ENCODE measurements at regions not wholly inside any gene's neighbourhood (a gene's known extent, or its start where the extent isn't known, plus 50 kb on each side); places are given as distances from the start of the nearest gene placed in this dataset.
"Not testable (repeated sequence)": the region's sequence is repeated elsewhere in the genome, so short reads cannot be mapped to it uniquely, and the experiment has no call there.

GRCh38 chr4:86511590-86511989 is 82.5 kb upstream of the PTPN13 start:
- ChIA-PET POLR2A (no interaction called here), CTCF (interaction anchor here (10.1 kb wide), 1 partner anchor 14 kb away, joined by 110 read pairs; no protein-coding TSS in a partner anchor)
- H3K4me3 ChIP-seq (ENCODE audit: low read depth, low read length): no peak overlapping the region
- no peak for TF ChIP-seq CTCF (IDR thresholded peaks at IDR 0.05; ENCODE audit: insufficient read depth, low read length, missing control alignments)
- DNase-seq (ENCODE audit: low read depth, low spot score): no peak

DNA sequence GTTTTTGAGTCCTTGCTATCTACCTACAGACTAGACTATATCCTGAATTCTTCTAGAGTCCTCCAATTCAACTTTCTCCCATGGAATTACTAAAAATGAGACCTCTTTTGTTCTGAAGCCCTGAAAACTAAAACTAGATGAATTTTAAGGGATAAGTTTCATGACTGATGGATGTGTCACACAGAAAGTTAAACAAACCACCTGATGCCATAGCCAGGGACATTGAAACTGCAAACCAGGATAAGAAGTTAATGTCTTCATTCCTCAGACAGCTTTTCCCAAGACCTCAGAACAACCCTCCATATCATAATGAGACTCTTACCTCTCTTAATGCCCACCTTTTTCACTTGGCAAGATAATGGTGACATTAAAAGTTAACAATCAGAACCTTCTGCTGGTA is 81.5 kb upstream of the PTPN13 start:
- TF ChIP-seq CTCF (IDR thresholded peaks at IDR 0.05; ENCODE audit: insufficient read depth, low read length, missing control alignments): no peak
- ChIA-PET CTCF (interaction anchor here (10.1 kb wide), 1 partner anchor 16 kb away, joined by 110 read pairs; no protein-coding TSS in a partner anchor), POLR2A (no interaction called here)
- H3K4me3 ChIP-seq (ENCODE audit: low read depth, low read length): no peak overlapping the region
- DNase-seq (ENCODE audit: low read depth, low spot score): no peak

DNA sequence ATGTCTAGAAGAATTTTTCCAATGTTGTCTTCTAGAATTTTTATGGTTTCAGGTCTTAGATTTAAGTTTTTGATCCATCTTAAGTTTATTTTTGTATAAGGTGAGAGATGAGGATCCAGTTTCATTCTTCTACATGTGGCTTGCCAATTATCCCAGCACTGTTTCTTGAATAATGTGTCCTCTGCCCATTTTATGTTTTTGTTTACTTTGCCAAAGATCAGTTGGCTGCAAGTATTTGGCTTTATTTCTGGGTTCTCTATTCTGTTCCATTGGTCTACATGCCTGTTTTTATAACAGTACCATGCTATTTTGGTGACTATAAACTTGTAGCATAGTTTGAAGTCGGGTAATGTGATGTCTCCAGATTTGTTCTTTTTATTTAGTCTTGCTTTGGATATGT is 78.2 kb upstream of the PTPN13 start:
- H3K4me3 ChIP-seq (ENCODE audit: low read depth, low read length); DNase-seq (ENCODE audit: low read depth, low spot score); POLR2A ChIA-PET; CTCF ChIA-PET: not testable (repeated sequence)

GRCh38 chr4:86521373-86521969 is 72.6 kb upstream of the PTPN13 start:
- no peak overlapping the region for H3K4me3 ChIP-seq (ENCODE audit: low read depth, low read length)
- CTCF ChIA-PET: interaction anchor here (0.9 to 4.9 kb wide), 17 partner anchors 10 to 401 kb away, joined by 3 to 23 read pairs (median 4); no protein-coding TSS in a partner anchor

DNA sequence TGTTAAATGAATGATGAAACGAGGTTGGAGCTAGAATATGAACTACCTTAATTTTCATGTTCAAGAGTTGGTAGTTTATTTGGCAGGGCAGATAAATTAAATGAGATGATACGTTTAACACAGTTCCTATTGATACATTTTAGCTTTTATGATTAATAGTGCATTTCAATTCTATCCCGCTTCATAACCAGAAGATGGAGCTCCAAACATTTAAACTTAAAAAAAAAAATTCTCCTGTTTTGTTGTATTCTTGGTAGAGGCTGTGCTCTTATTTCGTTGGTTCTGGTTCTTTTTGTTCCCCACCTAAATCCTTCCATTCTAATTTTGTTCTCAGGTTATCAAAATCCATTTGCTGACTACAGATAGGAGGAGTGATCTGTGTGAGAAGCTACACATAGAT is 71.8 kb upstream of the PTPN13 start:
- no peak overlapping the region for H3K4me3 ChIP-seq (ENCODE audit: low read depth, low read length)
- no peak for TF ChIP-seq CTCF (IDR thresholded peaks at IDR 0.05; ENCODE audit: insufficient read depth, low read length, missing control alignments)
- no peak for DNase-seq (ENCODE audit: low read depth, low spot score)
- ChIA-PET CTCF (interaction anchor here (0.7 to 4.9 kb wide), 27 partner anchors 9 to 400 kb away, joined by 3 to 23 read pairs (median 4); partner anchors contain the start of gene C4orf36), POLR2A (no interaction called here)

More at GRCh38 chr4:86521373-86521969, 72.6 kb upstream of the PTPN13 start:
- TF ChIP-seq CTCF (IDR thresholded peaks at IDR 0.05; ENCODE audit: insufficient read depth, low read length, missing control alignments): no peak
- no peak for DNase-seq (ENCODE audit: low read depth, low spot score)
- POLR2A ChIA-PET: no interaction called here

DNA sequence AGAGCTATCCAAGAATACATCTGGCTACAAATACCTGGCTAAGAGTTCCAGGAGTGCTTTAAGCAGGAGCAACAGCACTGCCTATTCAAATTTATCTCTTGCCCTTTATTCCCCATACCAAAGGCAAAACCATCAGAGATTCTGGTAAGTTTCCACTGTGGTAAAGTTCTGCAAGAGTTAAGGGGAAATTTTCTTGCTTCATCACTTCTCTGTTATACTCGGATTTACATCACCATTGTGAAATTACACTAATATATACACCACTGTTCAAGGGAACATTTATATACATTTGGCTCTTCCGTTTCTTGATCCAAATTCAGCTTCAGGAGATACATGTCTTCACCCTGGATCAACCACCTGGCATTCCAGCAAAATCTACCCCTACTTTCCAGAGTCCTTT is 70.8 kb upstream of the PTPN13 start:
- TF ChIP-seq CTCF (IDR thresholded peaks at IDR 0.05; ENCODE audit: insufficient read depth, low read length, missing control alignments): no peak
- CTCF ChIA-PET: interaction anchor here (1.4 to 2.0 kb wide), 5 partner anchors 17 to 376 kb away, joined by 4 to 8 read pairs (median 5); partner anchors contain the start of gene C4orf36
- no peak overlapping the region for H3K4me3 ChIP-seq (ENCODE audit: low read depth, low read length)
- POLR2A ChIA-PET: no interaction called here
- no peak for DNase-seq (ENCODE audit: low read depth, low spot score)

- H3K4me3 ChIP-seq (ENCODE audit: low read depth, low read length); CTCF ChIA-PET; POLR2A ChIA-PET; DNase-seq (ENCODE audit: low read depth, low spot score): not testable (repeated sequence)
Measured at GRCh38 chr4:86527713-86528112, 66.4 kb upstream of the PTPN13 start.
